MM.1S (cell line): ENCODE measurements at regions not wholly inside any gene's neighbourhood (a gene's known extent, or its start where the extent isn't known, plus 50 kb on each side); places are given as distances from the start of the nearest gene placed in this dataset.
"Not testable (repeated sequence)": the region's sequence is repeated elsewhere in the genome, so short reads cannot be mapped to it uniquely, and the experiment has no call there.

ENCODE experiments used
- DNase-seq: peaks from one replicate; pipeline ENCODE4 v3.0.0-alpha.2; 2015
- H2AFZ ChIP-seq: fragments of 300-600 bp; sonication (generic); 2 replicates; pipeline ENCODE4 v1.6.0; 2016; ENCODE audit warnings: antibody characterized with exemption, low read length
- H3F3A ChIP-seq: fragments of 300-600 bp; sonication (generic); 2 replicates; pipeline ENCODE4 v1.6.1; 2016; ENCODE audit warnings: mild to moderate bottlenecking, antibody characterized with exemption, low read length, moderate library complexity, mixed read lengths; ENCODE audit not compliant: insufficient read depth
- H3K27ac ChIP-seq: fragments of 300-600 bp; sonication (generic); 2 replicates; pipeline ENCODE4 v1.5.1; 2016; ENCODE audit warnings: mild to moderate bottlenecking, low read length
- H3K27me3 ChIP-seq: fragments of 300-600 bp; sonication (generic); replicated peaks from 2 replicates; pipeline ENCODE4 v1.6.0; 2016; ENCODE audit warnings: low read length; ENCODE audit not compliant: insufficient read depth
- H3K36me3 ChIP-seq: fragments of 300-600 bp; sonication (generic); replicated peaks from 2 replicates; pipeline ENCODE4 v1.6.1; 2016; ENCODE audit warnings: mild to moderate bottlenecking, low read length, mixed read lengths; ENCODE audit not compliant: insufficient read depth
- H3K4me1 ChIP-seq: fragments of 300-600 bp; sonication (generic); 2 replicates; pipeline ENCODE4 v1.6.1; 2016; ENCODE audit warnings: low read length, mixed read lengths
- H3K4me2 ChIP-seq: fragments of 300-600 bp; sonication (generic); 2 replicates; pipeline ENCODE4 v1.6.0; 2016; ENCODE audit warnings: low read depth, low read length
- H3K4me3 ChIP-seq: fragments of 300-600 bp; sonication (generic); 2 replicates; pipeline ENCODE4 v1.5.1; 2016; ENCODE audit warnings: low read length, mixed read lengths
- H3K79me2 ChIP-seq: fragments of 300-600 bp; sonication (generic); 2 replicates; pipeline ENCODE4 v1.6.1; 2016; ENCODE audit warnings: mixed run types, low read length, mixed read lengths
- H3K9ac ChIP-seq: fragments of 300-600 bp; sonication (generic); 2 replicates; pipeline ENCODE4 v1.6.1; 2016; ENCODE audit warnings: low read length, mixed read lengths
- H3K9me2 ChIP-seq: fragments of 300-600 bp; sonication (generic); replicated peaks from 2 replicates; pipeline ENCODE4 v1.6.1; 2016; ENCODE audit warnings: mild to moderate bottlenecking, low read length, mixed read lengths; ENCODE audit not compliant: insufficient read depth
- H3K9me3 ChIP-seq: fragments of 300-600 bp; sonication (generic); replicated peaks from 2 replicates; pipeline ENCODE4 v1.6.1; 2016; ENCODE audit warnings: mild to moderate bottlenecking, low read length, mixed read lengths; ENCODE audit not compliant: insufficient read depth
- H4K20me1 ChIP-seq: fragments of 300-600 bp; sonication (generic); 2 replicates; pipeline ENCODE4 v1.6.1; 2016; ENCODE audit warnings: mild to moderate bottlenecking, low read length, moderate library complexity, mixed read lengths; ENCODE audit not compliant: insufficient read depth
- CTCF ChIP-seq: fragments of 300-600 bp; sonication (generic); IDR thresholded peaks from 2 replicates; pipeline ENCODE4 v1.5.1; 2016; ENCODE audit warnings: antibody characterized with exemption, low read length, mixed read lengths
- EZH2 ChIP-seq: fragments of 300-600 bp; sonication (generic); optimal IDR thresholded peaks from 2 replicates; pipeline ENCODE3; 2017; ENCODE audit warnings: low read depth, mild to moderate bottlenecking, antibody characterized with exemption, low read length, mixed read lengths
- EZH2phosphoT487 ChIP-seq: fragments of 300-600 bp; sonication (generic); IDR thresholded peaks from 2 replicates; pipeline ENCODE4 v1.6.1; 2018; ENCODE audit warnings: antibody characterized with exemption, low read length

GRCh38 chrX:109155161-109155560 lies 326.7 kb downstream of the GUCY2F start:
- Histone ChIP-seq H3K9me3 (no peaks in the 10 kb centered on the region), H3K9me2 (no peaks in the 10 kb centered on the region), H3K4me3 (no peak overlapping the region), H3K36me3 (no peaks in the 10 kb centered on the region), H3K4me1 (no peaks in the 10 kb centered on the region), H3K27ac (no peak overlapping the region), H4K20me1 (no peaks in the 10 kb centered on the region), H3K79me2 (no peaks in the 10 kb centered on the region), H3K27me3 (no peaks in the 10 kb centered on the region), H3K9ac (no peak overlapping the region), H2AFZ (no peak overlapping the region), H3F3A (no peaks in the 10 kb centered on the region), H3K4me2 (no peak overlapping the region)
- TF ChIP-seq CTCF (no peak), EZH2phosphoT487 (no peak), EZH2 (no peak)
- DNase-seq = no peak

GRCh38 chrX:109144173-109144572 lies 337.7 kb downstream of the GUCY2F start:
- H3K79me2 ChIP-seq, H3K9me2 ChIP-seq, H2AFZ ChIP-seq, H3K4me3 ChIP-seq, H3K27me3 ChIP-seq, DNase-seq, H3K9ac ChIP-seq, H4K20me1 ChIP-seq, H3K4me1 ChIP-seq, H3K27ac ChIP-seq, H3K4me2 ChIP-seq, H3K9me3 ChIP-seq, H3K36me3 ChIP-seq, H3F3A ChIP-seq: not testable (repeated sequence)

- H3K4me2 ChIP-seq = no peak overlapping the region
Observed at GRCh38 chrX:109140463-109140862, 341.4 kb downstream of the GUCY2F start.

GRCh38 chrX:109134777-109135176 lies 347.1 kb downstream of the GUCY2F start:
- Histone ChIP-seq H3K9me3 (no peaks in the 10 kb centered on the region), H3K36me3 (no peaks in the 10 kb centered on the region), H3K9ac (no peak overlapping the region), H3F3A (no peaks in the 10 kb centered on the region), H3K4me2 (no peak overlapping the region), H2AFZ (no peak overlapping the region), H3K79me2 (no peaks in the 10 kb centered on the region), H3K9me2 (no peaks in the 10 kb centered on the region), H3K4me1 (no peaks in the 10 kb centered on the region), H4K20me1 (no peaks in the 10 kb centered on the region), H3K4me3 (no peak overlapping the region), H3K27me3 (no peaks in the 10 kb centered on the region), H3K27ac (no peak overlapping the region)
- TF ChIP-seq EZH2 (no peak), CTCF (no peak), EZH2phosphoT487 (no peak)
- DNase-seq = no peak

More at GRCh38 chrX:109140463-109140862, 341.4 kb downstream of the GUCY2F start:
- H3K4me3 ChIP-seq = no peak overlapping the region
- H3K9me2 ChIP-seq = no peaks in the 10 kb centered on the region
- H2AFZ ChIP-seq = no peak overlapping the region
- no peak overlapping the region for H3K9ac ChIP-seq
- no peaks in the 10 kb centered on the region for H3K27me3 ChIP-seq
- DNase-seq = no peak
- H3K79me2 ChIP-seq = no peaks in the 10 kb centered on the region
- no peaks in the 10 kb centered on the region for H4K20me1 ChIP-seq
- H3K4me1 ChIP-seq = no peaks in the 10 kb centered on the region
- TF ChIP-seq EZH2 (no peak), EZH2phosphoT487 (no peak)
- no peaks in the 10 kb centered on the region for H3K36me3 ChIP-seq
- H3F3A ChIP-seq = no peaks in the 10 kb centered on the region
- H3K9me3 ChIP-seq = no peaks in the 10 kb centered on the region
- no peak overlapping the region for H3K27ac ChIP-seq
